ENCODE measurements at regions not wholly inside any gene's neighbourhood (a gene's known extent, or its start where the extent isn't known, plus 50 kb on each side); places are given as distances from the start of the nearest gene placed in this dataset.
"Not testable (repeated sequence)": the region's sequence is repeated elsewhere in the genome, so short reads cannot be mapped to it uniquely, and the experiment has no call there.

DNA sequence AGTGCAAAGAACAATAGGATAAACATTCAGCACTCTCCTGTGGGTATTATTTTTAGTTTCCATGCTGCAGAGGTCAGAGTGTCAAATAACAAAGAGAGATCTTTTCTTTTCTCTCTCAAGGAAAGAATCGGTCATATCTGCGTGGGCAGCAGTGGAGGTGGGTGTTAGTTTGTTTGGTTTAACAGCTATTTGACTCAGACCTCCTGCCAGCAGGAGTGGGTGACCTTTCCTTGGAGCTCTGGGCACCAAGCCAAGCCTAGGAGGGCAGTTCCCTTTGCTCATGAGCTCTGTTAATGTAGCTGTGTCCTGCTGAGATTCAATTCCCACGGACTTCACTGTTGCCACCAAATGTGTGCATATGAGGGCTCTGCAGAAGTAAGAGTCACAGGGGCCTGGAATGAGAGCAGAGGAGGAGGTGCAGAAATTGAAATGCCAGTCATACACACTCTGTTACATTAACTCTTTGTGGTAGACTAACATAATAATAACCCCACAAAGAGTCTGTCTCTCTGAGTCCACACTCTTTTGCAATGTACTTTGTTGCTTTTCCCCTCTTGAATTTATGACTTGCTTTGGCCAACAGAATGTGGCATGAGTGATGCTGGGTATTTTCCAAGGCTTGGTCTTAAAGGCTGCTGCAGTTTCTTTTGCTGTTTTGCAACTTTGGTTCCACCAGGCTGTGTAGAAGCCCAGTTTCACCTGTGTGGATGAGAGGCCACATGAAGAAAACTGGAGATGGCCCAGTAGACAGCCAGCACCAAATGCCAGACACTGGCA is 76.0 kb upstream of the GRK3 start:
- no peak for DNase-seq (ENCODE audit: low spot score)

DNA sequence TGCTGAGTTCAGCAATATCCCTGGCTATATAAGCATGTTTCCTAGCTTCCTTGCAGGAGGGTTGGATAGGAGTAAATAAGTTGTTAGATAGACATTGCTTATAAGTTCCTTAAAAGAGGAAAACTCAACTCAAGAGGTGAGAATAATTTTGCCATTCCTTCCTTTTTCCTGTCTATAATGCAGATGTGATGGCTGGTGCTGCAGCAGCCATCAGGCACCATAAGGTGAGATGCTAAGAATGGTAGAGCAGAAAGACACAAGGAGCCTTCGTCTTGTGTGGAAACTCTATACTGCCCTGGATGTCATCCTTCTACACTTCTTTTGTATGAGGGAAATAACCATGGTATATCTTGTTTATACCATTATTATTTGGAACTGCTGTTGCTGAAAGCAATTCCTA is 74.5 kb upstream of the GRK3 start:
- no peak for DNase-seq (ENCODE audit: low spot score)

DNA sequence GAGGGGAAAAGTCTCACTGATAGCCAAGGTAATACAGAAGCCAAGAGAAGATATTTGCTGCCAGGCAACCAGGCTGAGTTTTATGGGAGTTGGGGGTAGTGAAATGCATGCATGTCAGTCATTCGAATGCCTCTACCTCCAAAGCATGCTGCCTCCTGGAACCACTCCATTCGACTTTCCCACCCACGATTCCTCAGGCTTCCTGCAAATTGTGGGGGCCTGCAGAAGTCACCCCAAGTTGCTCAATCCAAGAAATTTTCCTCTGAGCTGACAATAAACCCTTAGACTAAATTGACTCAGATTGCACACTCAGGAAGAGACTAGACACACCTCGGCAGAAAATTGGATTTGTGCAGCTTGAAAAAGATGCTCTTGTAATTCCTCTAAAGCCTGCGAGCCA is 73.6 kb upstream of the GRK3 start:
- no peak for DNase-seq (ENCODE audit: low spot score)

DNA sequence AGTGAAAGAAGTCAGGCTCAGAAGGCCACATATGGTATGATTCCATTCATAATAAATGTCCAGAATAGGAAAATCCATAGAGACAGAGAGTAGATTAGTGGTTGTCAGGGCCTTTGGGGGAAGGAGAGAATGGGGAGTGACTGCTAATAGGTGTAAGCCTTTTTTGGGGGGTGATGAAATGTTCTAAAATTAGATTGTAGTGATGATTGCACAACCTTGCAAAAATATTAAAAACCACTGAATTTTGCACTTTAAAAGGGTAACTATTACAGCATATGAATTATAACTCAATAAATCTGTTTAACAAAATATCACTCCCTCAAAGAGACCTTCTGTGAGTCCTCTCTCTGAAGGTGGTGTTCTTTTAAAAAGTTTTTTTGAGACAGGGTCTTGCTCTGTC is 72.3 kb upstream of the GRK3 start:
- DNase-seq (ENCODE audit: low spot score) = no peak

DNA sequence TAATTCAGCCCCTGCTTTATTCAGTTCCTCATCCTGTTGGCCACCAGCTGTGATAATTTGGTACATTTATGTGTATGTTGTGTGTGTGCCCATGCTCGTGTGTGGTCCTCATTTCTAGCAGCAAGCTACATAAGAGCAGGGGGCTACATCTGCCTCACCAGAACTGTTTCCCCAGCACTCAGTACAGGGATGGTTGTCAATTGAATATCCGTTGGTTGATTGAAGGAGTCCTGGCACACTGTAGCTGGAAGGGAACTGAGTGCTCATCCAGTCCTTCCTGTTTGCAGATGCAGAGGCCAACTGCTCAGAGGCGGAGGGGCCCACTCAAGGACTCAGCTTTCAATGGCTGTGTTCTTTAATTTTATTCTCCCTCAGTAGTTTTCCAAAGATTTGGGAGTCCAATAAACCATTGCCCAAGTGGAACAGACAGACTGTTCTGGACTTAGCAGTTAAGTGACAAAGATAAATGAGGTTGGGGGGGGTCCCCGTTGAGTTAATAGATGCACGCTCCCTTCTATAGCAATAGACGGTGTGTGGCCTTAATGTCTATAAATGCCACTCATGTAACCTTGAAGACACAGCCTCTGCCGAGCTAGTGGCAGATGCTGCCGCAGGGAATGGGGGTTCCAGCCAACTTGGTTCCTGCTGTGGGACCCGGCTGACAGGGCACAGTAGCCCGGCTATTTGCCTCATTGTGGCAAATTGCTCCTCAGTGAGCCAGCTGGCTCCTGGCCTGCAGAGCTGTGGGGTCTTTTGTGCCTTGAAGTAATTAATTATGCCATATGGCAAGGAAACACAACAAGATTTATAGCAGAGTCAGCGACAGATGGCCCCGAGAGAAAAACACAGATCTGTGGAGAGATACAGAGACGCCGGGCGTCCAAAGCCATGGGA is 71.4 kb upstream of the GRK3 start:
- no peak for DNase-seq (ENCODE audit: low spot score)

DNA sequence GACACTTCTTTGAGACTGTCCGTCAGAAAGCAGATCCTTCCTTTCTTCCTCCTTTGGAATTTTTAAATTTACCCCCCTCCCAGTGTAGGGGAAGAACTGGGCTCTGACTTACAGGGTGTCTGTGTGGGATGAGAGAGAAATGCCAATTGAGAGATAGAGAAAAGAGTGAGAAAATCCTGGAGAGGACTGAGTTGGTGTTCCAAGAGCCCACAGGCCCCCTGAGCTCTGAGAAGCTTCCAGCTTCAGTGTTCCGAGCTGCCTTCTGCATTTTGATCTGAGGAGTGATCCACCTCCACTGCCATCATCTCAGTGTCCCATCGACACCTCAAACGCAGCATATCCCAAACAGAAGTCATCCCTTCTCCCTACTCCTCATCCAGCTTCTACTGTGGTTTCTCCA is 70.7 kb upstream of the GRK3 start:
- no peak for DNase-seq (ENCODE audit: low spot score)

DNA sequence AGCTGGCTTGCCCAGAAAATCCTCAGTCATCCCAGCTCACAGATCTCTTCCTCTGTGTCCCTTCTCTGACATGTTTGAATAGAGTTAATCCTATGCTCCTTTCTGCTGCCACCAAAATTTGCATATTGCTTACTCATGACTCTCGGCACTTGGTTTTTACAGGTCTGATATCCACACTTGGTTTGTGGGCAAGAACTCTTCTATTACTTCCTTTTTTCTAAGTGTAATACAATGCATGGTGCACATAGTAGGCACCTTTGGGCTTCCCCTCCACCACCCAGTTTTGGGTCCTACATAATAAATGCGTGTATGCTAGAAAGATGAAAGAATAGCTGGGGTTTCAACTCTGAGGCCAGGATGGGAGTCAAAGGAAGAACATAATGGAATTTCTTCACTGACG is 69.7 kb upstream of the GRK3 start:
- DNase-seq (ENCODE audit: low spot score) = no peak

DNA sequence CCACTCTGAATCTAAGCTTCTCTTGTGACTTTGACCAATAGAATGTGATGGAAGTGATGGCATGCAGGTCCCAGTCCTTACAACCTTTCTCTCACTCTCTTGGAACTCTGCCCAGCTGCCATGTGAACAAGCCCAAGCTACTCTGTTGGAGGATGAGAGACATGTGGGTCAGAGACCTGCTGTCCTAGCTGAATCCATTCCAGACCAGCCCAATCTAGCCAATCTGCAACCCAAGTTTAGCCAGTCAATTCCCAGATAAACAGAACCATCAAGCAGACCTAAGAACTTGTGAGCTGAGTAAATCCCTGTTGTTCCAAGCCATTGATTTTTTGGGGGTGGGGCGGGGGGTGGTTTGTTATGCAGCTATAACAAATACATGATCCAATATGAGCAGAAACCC is 69.2 kb upstream of the GRK3 start:
- no peak for DNase-seq (ENCODE audit: low spot score)

DNA sequence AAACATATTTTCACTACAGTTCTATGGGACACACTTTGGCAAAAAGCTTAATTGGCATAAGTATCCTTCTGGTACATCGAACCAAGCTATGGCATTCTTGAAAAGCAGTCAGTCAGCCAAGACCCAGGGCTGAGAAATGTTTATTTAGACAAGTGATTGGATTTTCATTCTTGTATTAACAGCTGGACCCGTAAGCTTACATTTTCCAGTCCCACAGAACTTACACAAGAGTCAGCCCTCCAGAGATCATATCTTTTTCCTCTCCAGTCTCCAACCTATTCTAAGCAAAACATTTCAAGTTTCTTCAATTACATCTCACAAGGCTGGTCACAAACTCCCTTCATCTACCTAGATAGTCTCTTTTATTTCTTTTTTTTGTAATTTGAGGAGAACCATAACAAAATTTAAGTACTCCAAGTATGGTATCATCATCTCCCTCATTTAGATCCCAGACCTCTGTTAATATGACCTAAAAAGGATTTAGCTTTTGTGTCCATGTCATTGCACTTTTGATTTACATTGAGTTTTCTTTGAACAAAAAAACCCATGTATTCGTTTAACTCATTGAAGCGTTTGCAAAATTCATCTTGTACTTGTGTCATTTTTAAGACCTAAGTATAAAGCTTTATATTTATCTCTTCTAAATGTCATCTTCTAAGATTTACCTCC is 67.9 kb upstream of the GRK3 start:
- no peak for DNase-seq (ENCODE audit: low spot score)

DNA sequence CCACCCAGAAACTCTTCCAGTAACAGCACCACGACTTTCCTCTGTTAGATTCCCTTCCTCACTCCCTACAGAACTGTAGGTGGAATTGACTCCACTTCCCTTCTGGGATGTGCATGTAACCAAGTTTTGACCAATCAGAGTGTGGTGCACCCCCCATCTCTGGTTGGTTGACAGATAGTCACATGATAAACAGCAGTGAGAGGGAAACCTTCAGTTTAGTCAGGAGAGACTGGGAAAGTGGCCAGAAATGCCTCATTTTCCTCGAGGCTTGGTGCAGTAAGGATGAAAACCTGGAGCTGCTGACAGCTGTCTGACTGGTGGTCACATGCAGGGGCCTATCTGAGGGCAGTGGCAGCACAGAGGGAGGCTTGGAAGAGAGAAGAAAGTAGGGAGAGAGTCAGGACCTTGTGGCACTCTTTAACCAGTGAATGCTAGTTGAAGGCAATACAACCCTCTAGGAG is 67.3 kb upstream of the GRK3 start:
- no peak for DNase-seq (ENCODE audit: low spot score)

DNA sequence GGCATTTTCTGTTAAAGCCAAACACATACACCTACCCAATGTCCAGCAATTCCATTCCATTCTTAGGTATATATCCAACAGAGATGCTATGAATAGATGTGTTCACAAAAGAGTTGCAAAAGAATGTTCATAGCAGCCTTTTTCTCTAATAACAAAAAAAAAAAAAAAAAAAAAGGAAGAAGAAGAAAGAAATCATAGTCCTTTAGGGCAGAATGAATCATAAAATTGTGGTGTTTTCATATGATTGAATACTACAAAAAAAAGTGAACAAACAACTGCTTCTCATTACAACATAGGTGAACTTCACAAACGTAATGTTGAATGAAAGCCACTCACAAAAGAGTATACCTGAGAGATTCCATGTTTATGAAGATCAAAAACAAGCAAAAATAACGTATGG is 66.8 kb upstream of the GRK3 start:
- DNase-seq (ENCODE audit: low spot score) = no peak

DNA sequence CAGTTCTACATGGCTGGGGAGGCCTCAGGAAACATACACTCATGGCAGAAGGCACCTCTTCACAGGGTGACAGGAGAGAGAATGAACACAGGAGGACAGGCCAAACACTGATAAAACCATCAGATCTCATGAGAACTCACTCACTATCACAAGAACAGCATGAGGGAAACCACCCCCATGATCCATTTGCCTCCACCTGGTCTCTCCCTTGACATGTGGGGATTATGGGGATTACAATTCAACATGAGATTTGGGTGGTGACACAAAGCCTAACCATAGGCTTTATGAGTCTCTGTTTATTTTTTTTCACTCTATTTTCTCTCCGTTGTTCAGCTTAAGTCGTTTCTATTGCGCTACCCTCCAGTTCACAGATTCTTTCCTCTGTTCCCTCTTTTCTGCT is 63.8 kb upstream of the GRK3 start:
- DNase-seq (ENCODE audit: low spot score) = not testable (repeated sequence)

DNA sequence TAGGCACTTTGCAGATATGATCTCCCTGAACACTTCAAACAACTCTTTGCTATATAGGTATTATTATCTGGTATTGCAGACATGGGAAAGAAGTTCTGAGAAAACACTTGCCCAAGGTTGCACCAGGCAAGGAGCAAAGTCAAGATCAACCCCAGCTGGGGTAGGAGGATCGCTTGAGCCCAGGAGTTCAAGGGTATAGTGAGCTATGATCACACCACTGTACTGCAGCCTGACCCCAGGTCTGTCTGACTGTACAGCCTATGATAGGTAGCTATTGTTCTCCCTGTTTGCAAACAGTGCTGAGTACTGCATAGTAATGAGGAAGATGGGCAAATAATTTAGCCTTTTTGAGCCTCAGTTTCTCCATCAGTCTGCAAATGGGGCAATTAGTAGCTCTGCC is 60.5 kb upstream of the GRK3 start:
- DNase-seq (ENCODE audit: low spot score) = not testable (repeated sequence)

DNA sequence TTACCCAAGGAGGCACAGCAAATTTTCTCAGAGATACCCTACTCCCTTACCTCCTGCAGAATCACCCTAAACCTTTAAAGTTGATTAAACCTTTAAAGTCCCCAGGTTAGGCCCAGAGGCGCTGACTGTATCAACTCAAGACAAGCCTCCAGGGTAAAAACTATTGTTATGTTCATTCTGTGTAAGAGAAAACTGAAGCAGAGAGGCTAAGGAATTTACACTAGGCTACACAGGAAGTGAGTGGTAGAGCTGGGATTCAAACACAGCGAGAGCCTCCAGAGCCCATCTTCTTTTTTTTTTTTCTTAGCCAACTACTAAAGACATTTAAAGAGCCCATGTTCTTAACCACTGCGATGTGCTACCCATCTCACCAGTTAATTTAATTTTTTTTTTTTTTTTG is 56.3 kb upstream of the GRK3 start:
- DNase-seq (ENCODE audit: low spot score) = no peak

DNA sequence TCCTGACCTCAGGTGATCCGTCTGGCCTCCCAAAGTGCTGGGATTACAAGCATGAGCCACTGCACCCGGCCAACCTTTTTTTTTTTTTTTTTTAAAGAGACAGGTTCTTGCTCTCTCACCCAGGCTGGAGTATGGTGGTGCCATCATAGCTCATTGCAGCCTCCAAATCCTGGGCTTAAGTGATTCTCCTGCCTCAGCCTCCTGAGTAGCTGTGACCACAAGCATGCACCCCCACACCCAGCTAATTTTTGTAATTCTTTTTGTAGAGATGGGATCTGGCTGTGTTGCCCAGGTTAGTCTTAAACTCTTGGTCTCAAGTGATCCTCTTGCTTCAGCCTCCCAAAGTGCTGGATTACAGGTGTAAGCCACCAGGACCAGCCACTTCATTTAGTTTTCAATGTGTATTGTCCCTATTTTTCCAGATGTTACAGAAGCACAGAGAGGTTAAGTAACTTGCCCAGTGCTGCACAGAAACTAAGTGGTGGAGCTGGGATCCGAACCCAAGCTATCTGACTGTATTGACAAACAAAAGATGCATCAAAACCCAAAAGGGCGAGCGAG is 55.6 kb upstream of the GRK3 start:
- no peak for DNase-seq (ENCODE audit: low spot score)

DNA sequence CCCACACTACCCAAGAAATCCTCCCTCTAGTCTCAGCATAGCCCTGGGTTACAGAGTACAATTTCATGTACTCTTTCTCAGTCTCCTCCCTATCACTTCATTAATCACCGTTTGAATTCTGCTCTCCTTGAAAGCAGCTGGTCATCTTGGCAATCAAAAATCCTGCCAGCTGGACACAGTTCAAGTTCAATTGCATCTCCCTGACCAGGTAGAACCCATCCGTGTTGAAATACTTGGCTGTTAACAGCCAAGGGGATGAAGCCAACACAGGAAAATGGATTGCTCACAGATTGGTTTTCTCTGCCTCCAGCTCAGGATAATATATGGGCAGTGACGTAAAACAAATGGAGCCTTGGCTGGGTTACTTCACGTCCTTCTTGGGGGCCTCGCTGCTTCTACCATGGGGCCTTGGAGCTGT is 55.1 kb upstream of the GRK3 start:
- no peak for DNase-seq (ENCODE audit: low spot score)

DNA sequence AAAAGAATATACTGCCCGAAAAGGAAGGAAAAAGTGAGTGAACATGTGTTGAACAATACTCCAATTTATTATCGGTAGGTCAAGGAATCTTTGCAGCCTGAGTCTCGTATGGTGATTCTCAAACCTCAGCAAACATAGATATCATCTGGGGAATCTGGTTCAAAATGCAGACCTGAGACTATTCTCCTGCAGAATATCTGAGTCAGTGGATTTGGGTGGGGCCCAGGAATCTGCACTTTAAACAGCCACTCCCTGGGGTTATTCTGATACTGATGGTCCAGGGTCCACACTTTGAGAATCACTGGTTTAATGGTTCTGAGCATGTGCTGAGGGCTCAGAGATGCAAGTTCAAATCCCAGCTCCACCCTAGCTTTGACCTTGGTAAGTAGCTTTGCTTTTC is 53.6 kb upstream of the GRK3 start:
- no peak for DNase-seq (ENCODE audit: low spot score)

DNA sequence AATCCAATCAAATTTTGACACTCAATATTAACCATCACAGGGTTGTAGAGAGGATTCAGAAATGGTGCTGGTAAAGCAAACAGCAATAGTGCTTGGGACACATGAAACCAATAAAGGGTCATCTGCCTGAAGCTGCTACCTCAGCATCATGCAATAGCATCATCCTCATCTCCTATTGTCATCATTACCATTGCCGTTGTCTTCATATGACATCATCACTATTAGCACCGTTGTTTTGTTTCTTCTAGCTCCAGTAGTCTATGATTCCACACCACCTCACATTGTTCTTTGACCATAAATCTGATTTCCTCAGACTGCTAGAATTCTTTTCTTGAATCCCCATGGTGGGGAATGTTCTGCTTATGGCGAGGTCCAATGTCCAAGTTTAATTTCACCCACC is 52.8 kb upstream of the GRK3 start:
- DNase-seq (ENCODE audit: low spot score) = no peak

DNA sequence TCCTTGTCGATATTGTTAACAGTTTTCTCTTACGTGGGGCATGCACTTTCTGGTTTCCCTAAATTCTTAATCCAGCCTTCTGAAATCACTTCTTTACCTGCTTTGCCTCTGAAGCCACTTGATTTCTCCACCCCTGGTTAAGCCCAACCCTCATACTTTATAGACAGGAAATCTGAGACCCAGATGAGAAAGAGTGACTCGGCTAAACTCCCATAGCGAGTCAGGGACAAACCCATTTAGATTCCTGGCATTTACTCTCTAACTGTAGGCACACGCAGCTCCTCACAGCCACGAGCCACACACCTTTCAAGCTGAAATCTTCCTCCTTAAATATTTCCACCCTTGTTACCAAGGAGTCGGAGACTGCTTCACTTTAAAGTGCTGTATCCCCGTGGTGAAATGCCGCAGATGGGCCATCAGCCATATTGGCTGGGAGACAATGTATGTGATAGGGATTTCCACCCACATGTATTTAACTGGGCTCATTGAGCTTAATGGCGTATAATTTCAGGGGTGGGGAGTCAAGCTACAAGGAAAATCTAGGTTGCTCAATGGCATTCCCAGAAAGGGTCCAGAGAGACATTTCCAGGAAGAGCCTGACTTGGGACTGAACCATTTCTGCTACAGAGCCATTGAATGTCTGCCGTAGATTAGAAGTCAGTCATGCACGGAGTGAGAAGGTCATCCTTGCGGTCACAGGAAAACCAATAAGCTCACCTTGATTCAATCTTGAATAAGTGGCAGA is 49.9 kb upstream of the GRK3 start:
- no peak for DNase-seq (ENCODE audit: low spot score)

Measured in HuH-7 (cell line).